HCT116 (cell line): ENCODE measurements at regions not wholly inside any gene's neighbourhood (a gene's known extent, or its start where the extent isn't known, plus 50 kb on each side); places are given as distances from the start of the nearest gene placed in this dataset.

Source experiments
- ATAC-seq: fragments of 200-7000 bp; cut with Tn5 transposase; 2 replicates; pipeline ENCODE4 v1.9.1; 2020; ENCODE audit warnings: mild to moderate bottlenecking, moderate library complexity
- BruUV-seq: library from RNA; stranded (reverse); fragments of 400-500 nt; replicated peaks from 2 replicates; lab custom pipeline; 2021; lab: Mats Ljungman, UMichigan
- CTCF ChIA-PET: fragments of 300-600 bp; sonication (Branson Sonifier 250); formaldehyde crosslinking; loops from one replicate; lab custom pipeline; 2021; ENCODE audit warnings: antibody characterized with exemption; lab: Charles Lee
- POLR2A ChIA-PET: fragments of 300-600, 350-600 bp; sonication (Branson Sonifier 250); formaldehyde crosslinking; loops from one replicate; lab custom pipeline; 2021; ENCODE audit warnings: antibody characterized with exemption; lab: Charles Lee
- RAD21 ChIA-PET, 2 experiments: fragments of 300-600 bp; sonication (Branson Sonifier 250); formaldehyde crosslinking; loops; one replicate each; lab custom pipeline; 2023; ENCODE audit warnings: low total read pairs in 2 of 2; ENCODE audit not compliant: uncharacterized antibody in 2 of 2, unreplicated experiment in 2 of 2, low non-redundant PET in 1 of 2; lab: Charles Lee
- DNase-seq: peaks from one replicate; pipeline ENCODE4 v3.0.0-alpha.2; 2010; ENCODE audit warnings: low read depth, low spot score
- H2AFZ ChIP-seq: fragments of 200-600 bp; shearing (Covaris generic), sonication (generic); 2 replicates; pipeline ENCODE4 v1.6.1; 2017; ENCODE audit warnings: low read depth, mixed run types, mixed read lengths, antibody characterized with exemption, low read length; ENCODE audit not compliant: poor library complexity, severe bottlenecking
- H3K27ac ChIP-seq: 2 replicates; pipeline ENCODE4 v1.5.1; 2012; ENCODE audit warnings: low read depth, low read length
- H3K27me3 ChIP-seq: fragments of 200-600 bp; sonication (generic); 2 replicates; pipeline ENCODE4 v1.6.1; 2016; ENCODE audit warnings: mixed run types, low read length, mixed read lengths; ENCODE audit not compliant: insufficient read depth
- H3K36me3 ChIP-seq, 2 experiments: fragments of 200-500 bp in 1 of 2; fragments of 200-600 bp in 1 of 2; sonication (Bioruptor generic) in 1 of 2; sonication (generic) in 1 of 2; 2 replicates each; pipeline versions ENCODE4 v1.5.1 to v1.6.1; 2014 to 2016; ENCODE audit warnings: low read length in 2 of 2, inconsistent platforms in 1 of 2, mixed read lengths in 1 of 2, mixed run types in 1 of 2; ENCODE audit not compliant: insufficient read depth in 2 of 2, control insufficient read depth in 1 of 2
- H3K4me1 ChIP-seq, 2 experiments: fragments of 200-600 bp in 1 of 2; sonication (generic) in 1 of 2; 2 replicates each; pipeline versions ENCODE4 v1.5.1 to v1.6.1; 2012 to 2017; ENCODE audit warnings: low read length in 2 of 2, inconsistent platforms in 1 of 2, mild to moderate bottlenecking in 1 of 2, mixed read lengths in 1 of 2, mixed run types in 1 of 2, moderate library complexity in 1 of 2; ENCODE audit not compliant: insufficient read depth in 2 of 2, control insufficient read depth in 1 of 2
- H3K4me2 ChIP-seq: fragments of 200-600 bp; sonication (generic); 2 replicates; pipeline ENCODE4 v1.6.1; 2017; ENCODE audit warnings: mixed run types, low read length, mixed read lengths
- H3K4me3 ChIP-seq, 2 experiments: fragments of 200-600 bp in 1 of 2; sonication (generic) in 1 of 2; replicated peaks in 1 of 2; 2 replicates each; pipeline ENCODE4 v1.5.1; 2011 to 2016; ENCODE audit warnings: low read length in 2 of 2, control low read depth in 1 of 2, low read depth in 1 of 2, mild to moderate bottlenecking in 1 of 2, mixed read lengths in 1 of 2, mixed run types in 1 of 2
- H3K79me2 ChIP-seq: fragments of 200-600 bp; sonication (generic); 2 replicates; pipeline ENCODE4 v1.6.1; 2017; ENCODE audit warnings: mild to moderate bottlenecking, mixed run types, low read length, moderate library complexity, mixed read lengths; ENCODE audit not compliant: insufficient read depth
- H3K9ac ChIP-seq: fragments of 200-600 bp; sonication (generic); 2 replicates; pipeline ENCODE4 v1.6.1; 2016; ENCODE audit warnings: low read length, mixed read lengths
- H3K9me2 ChIP-seq: fragments of 200-600 bp; sonication (generic), shearing (Covaris generic); 2 replicates; pipeline ENCODE4 v1.6.1; 2017; ENCODE audit warnings: mixed run types, mild to moderate bottlenecking, moderate library complexity; ENCODE audit not compliant: insufficient read depth
- H3K9me3 ChIP-seq, 2 experiments: fragments of 200-500 bp in 1 of 2; fragments of 200-600 bp in 1 of 2; sonication (Bioruptor generic) in 1 of 2; sonication (generic) in 1 of 2; 2 replicates each; pipeline ENCODE4 v1.6.1; 2014 to 2017; ENCODE audit warnings: low read length in 2 of 2, mixed read lengths in 2 of 2, inconsistent platforms in 1 of 2, low read depth in 1 of 2, mild to moderate bottlenecking in 1 of 2, mixed run types in 1 of 2, moderate library complexity in 1 of 2; ENCODE audit not compliant: control insufficient read depth in 1 of 2, insufficient read depth in 1 of 2
- H4K20me1 ChIP-seq: fragments of 200-600 bp; sonication (generic), shearing (Covaris generic); 2 replicates; pipeline ENCODE4 v1.6.1; 2017; ENCODE audit warnings: mixed run types, mild to moderate bottlenecking, moderate library complexity; ENCODE audit not compliant: insufficient read depth
- EZH2phosphoT487 ChIP-seq: fragments of 200-600 bp; IDR thresholded peaks from 2 replicates; pipeline ENCODE4 v1.6.1; 2018; ENCODE audit warnings: antibody characterized with exemption, borderline replicate concordance
- FOSL1 ChIP-seq: IDR thresholded peaks from 2 replicates; pipeline ENCODE4 v1.6.1; 2012; ENCODE audit warnings: low read depth
- JUND ChIP-seq: IDR thresholded peaks from 2 replicates; pipeline ENCODE4 v1.6.1; 2012
- MAX ChIP-seq: IDR thresholded peaks from 2 replicates; pipeline ENCODE4 v1.6.1; 2012
- POLR2AphosphoS5 ChIP-seq: IDR thresholded peaks from 2 replicates; pipeline ENCODE4 v1.6.1; 2011; ENCODE audit warnings: mild to moderate bottlenecking, low read depth, low read length, moderate library complexity
- RAD21 ChIP-seq: IDR thresholded peaks from 2 replicates; pipeline ENCODE4 v1.6.1; 2012; ENCODE audit warnings: low read depth, mild to moderate bottlenecking
- SIN3A ChIP-seq: IDR thresholded peaks from 2 replicates; pipeline ENCODE4 v1.6.1; 2012; ENCODE audit warnings: low read depth
- ZNF274 ChIP-seq: fragments of 200-500 bp; sonication (Bioruptor generic); IDR thresholded peaks from 2 replicates; pipeline ENCODE4 v1.6.1; 2014; ENCODE audit warnings: mild to moderate bottlenecking, low read depth, low read length, inconsistent platforms
- intact Hi-C: fragments of 100-400 bp; cut with micrococcal nuclease; formaldehyde crosslinking; loops from 2 replicates; pipeline ENCODE4 v1.10.0; 2022

GRCh38 chr13:58666331-58666730 is 1034.8 kb downstream of the PCDH17 start:
- Histone ChIP-seq H3K4me3 (no peak overlapping the region), H3K79me2 (no peaks in the 10 kb centered on the region), H3K9me3 (peaks cover 9 to 17% of the 10 kb centered on the region in 2 experiments; a peak in 3 of 4 replicates), H3K27ac (no peak overlapping the region), H2AFZ (no peak overlapping the region), H3K4me1 (no peaks in the 10 kb centered on the region), H3K9ac (no peak overlapping the region), H3K4me2 (no peak overlapping the region), H3K9me2 (no peaks in the 10 kb centered on the region), H4K20me1 (no peaks in the 10 kb centered on the region), H3K36me3 (no peaks in the 10 kb centered on the region), H3K27me3 (no peaks in the 10 kb centered on the region)
- intact Hi-C loops, result no loop called here
- ATAC-seq (no peak), DNase-seq (no peak)
- CTCF ChIA-PET, result no interaction called here
- no TSS peak for BruUV-seq
- no peak for TF ChIP-seq MAX
- TF ChIP-seq ZNF274, result no peak
- RAD21 ChIA-PET, result no interaction called here
- POLR2A ChIA-PET, result no interaction called here

- H4K20me1 ChIP-seq, result no peaks in the 10 kb centered on the region
- no TSS peak for BruUV-seq
- H3K9me2 ChIP-seq, result no peaks in the 10 kb centered on the region
- H2AFZ ChIP-seq, result no peak overlapping the region
- H3K9ac ChIP-seq, result no peak overlapping the region
- H3K27ac ChIP-seq, result no peak overlapping the region
- DNase-seq, result no peak
- intact Hi-C loops, result no loop called here
- TF ChIP-seq RAD21, result no peak
- no peak for TF ChIP-seq EZH2phosphoT487
- TF ChIP-seq FOSL1, result no peak
- no peak for TF ChIP-seq JUND
- no peak for TF ChIP-seq SIN3A
- no peak for TF ChIP-seq POLR2AphosphoS5
- TF ChIP-seq, all 23 proteins: peak for 0
- no peak for ATAC-seq
- Histone ChIP-seq H3K4me2 (no peak overlapping the region), H3K36me3 (no peaks in the 10 kb centered on the region), H3K79me2 (no peaks in the 10 kb centered on the region), H3K27me3 (no peaks in the 10 kb centered on the region), H3K4me3 (no peak overlapping the region), H3K9me3 (peaks cover 5 to 17% of the 10 kb centered on the region in 2 experiments; a peak in 2 of 4 replicates), H3K4me1 (no peaks in the 10 kb centered on the region)
- POLR2A ChIA-PET, result no interaction called here
- RAD21 ChIA-PET, result no interaction called here
- CTCF ChIA-PET, result no interaction called here
Observed at GRCh38 chr13:58667096-58667495, 1035.6 kb downstream of the PCDH17 start.
